IPS-NIHi7 (cell line): ENCODE measurements at regions not wholly inside any gene's neighbourhood (a gene's known extent, or its start where the extent isn't known, plus 50 kb on each side); places are given as distances from the start of the nearest gene placed in this dataset.

Experiments
- DNase-seq: peaks from one replicate; pipeline ENCODE4 v3.0.0; 2012; ENCODE audit warnings: mixed read lengths; ENCODE audit errors: extremely low spot score

- DNase-seq = no peak
These were observed 147.0 kb upstream of the B3GAT1 start for GRCh38 chr11:134558916-134559601.

GRCh38 chr11:134558258-134558835 lies 146.3 kb upstream of the B3GAT1 start:
- DNase-seq = no peak

- no peak for DNase-seq
These were observed 145.7 kb upstream of the B3GAT1 start for GRCh38 chr11:134557571-134558257.

GRCh38 chr11:134556186-134556585 lies 144.1 kb upstream of the B3GAT1 start:
- DNase-seq = no peak

- DNase-seq = no peak
These were observed 143.5 kb upstream of the B3GAT1 start for GRCh38 chr11:134555510-134555909.

- DNase-seq = no peak
These were observed 142.8 kb upstream of the B3GAT1 start for GRCh38 chr11:134554861-134555260.

GRCh38 chr11:134554106-134554505 lies 142.1 kb upstream of the B3GAT1 start:
- DNase-seq = no peak

- no peak for DNase-seq
These were observed 140.7 kb upstream of the B3GAT1 start for GRCh38 chr11:134552749-134553148.

- DNase-seq = no peak
These were observed 133.5 kb upstream of the B3GAT1 start for GRCh38 chr11:134545521-134545920.

- DNase-seq = no peak
These were observed 132.2 kb upstream of the B3GAT1 start for GRCh38 chr11:134544095-134544815.

GRCh38 chr11:134543645-134544044 lies 131.6 kb upstream of the B3GAT1 start:
- DNase-seq = no peak

- DNase-seq = no peak
These were observed 131.2 kb upstream of the B3GAT1 start for GRCh38 chr11:134543241-134543640.

- no peak for DNase-seq
These were observed 130.5 kb upstream of the B3GAT1 start for GRCh38 chr11:134542401-134543165.

GRCh38 chr11:134541951-134542350 lies 129.9 kb upstream of the B3GAT1 start:
- no peak for DNase-seq

- DNase-seq = no peak
These were observed 129.3 kb upstream of the B3GAT1 start for GRCh38 chr11:134541355-134541754.

GRCh38 chr11:134539285-134539684 lies 127.2 kb upstream of the B3GAT1 start:
- no peak for DNase-seq

GRCh38 chr11:134538742-134539141 lies 126.7 kb upstream of the B3GAT1 start:
- DNase-seq = no peak

- no peak for DNase-seq
These were observed 125.9 kb upstream of the B3GAT1 start for GRCh38 chr11:134537941-134538340.

- no peak for DNase-seq
These were observed 125.3 kb upstream of the B3GAT1 start for GRCh38 chr11:134537296-134537695.

- DNase-seq = no peak
These were observed 124.6 kb upstream of the B3GAT1 start for GRCh38 chr11:134536677-134537076.

GRCh38 chr11:134536219-134536618 lies 124.2 kb upstream of the B3GAT1 start:
- DNase-seq = no peak
